ENCODE measurements at regions not wholly inside any gene's neighbourhood (a gene's known extent, or its start where the extent isn't known, plus 50 kb on each side); places are given as distances from the start of the nearest gene placed in this dataset.

DNA sequence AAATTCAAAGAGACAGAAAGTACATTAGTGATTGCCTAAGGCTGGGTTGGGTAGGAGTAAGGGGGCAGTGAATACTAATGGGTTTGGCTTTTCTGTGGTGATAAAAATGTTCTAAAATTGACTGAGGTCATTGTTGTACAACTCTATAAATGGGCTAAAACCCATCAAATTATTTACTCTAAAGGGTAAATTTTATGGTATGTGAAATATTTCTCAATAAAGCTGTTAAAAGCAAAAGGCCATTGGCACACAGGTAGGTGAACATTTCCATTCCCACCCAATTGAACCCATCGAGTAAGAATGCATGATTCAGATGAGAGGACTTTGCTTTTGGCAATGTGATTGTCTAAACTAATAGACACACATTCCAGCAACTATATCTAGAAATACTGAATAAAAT, 579.4 kb downstream of the GATA3 start:
- no peak for DNase-seq (ENCODE audit: extremely low spot score in 2 of 2)
- H3K36me3 ChIP-seq: no peaks in the 10 kb centered on the region
- TF ChIP-seq POLR2A (IDR thresholded peaks at IDR 0.05) (no peak), POLR2AphosphoS5 (IDR thresholded peaks at IDR 0.05; ENCODE audit: insufficient read depth in 1 of 2, low read depth in 1 of 2) (no peak)
- TF ChIP-seq, protein P1, sequence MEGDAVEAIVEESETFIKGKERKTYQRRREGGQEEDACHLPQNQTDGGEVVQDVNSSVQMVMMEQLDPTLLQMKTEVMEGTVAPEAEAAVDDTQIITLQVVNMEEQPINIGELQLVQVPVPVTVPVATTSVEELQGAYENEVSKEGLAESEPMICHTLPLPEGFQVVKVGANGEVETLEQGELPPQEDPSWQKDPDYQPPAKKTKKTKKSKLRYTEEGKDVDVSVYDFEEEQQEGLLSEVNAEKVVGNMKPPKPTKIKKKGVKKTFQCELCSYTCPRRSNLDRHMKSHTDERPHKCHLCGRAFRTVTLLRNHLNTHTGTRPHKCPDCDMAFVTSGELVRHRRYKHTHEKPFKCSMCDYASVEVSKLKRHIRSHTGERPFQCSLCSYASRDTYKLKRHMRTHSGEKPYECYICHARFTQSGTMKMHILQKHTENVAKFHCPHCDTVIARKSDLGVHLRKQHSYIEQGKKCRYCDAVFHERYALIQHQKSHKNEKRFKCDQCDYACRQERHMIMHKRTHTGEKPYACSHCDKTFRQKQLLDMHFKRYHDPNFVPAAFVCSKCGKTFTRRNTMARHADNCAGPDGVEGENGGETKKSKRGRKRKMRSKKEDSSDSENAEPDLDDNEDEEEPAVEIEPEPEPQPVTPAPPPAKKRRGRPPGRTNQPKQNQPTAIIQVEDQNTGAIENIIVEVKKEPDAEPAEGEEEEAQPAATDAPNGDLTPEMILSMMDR (IDR thresholded peaks at IDR 0.05): no peak
- no peak overlapping the region for H3K4me3 ChIP-seq
- intact Hi-C loops (cut with DNase I): no loop called here
- no peaks in the 10 kb centered on the region for H3K4me1 ChIP-seq
- H3K27ac ChIP-seq: no peak overlapping the region
- no peaks in the 10 kb centered on the region for H3K9me3 ChIP-seq
- no peaks in the 10 kb centered on the region for H3K27me3 ChIP-seq

DNA sequence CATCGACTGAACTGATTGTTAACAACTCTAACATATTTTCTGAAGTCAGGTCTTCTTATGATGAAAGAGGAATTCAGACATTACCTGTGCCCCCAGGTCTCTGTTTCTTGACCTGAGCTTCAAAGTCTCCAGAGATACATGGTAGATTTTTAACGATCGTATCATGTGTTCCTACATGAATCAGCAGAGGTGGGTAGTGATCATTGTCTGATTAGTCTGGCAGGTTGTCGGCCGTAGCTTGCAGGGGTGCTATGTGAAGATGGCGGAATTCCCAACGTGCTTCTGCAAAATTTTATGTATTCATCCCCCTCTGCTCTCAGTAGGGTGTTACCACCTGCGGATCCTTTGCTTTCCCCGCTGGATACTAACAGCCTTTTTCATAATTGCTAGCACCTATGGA, 581.9 kb downstream of the GATA3 start:
- Histone ChIP-seq H3K27ac (no peak overlapping the region), H3K4me3 (no peak overlapping the region), H3K4me1 (no peaks in the 10 kb centered on the region), H3K9me3 (no peaks in the 10 kb centered on the region), H3K27me3 (no peaks in the 10 kb centered on the region), H3K36me3 (no peaks in the 10 kb centered on the region)
- intact Hi-C loops (cut with DNase I): no loop called here
- DNase-seq (ENCODE audit: extremely low spot score in 2 of 2): no peak
- no peak for TF ChIP-seq POLR2A (IDR thresholded peaks at IDR 0.05)
- no peak for TF ChIP-seq POLR2AphosphoS5 (IDR thresholded peaks at IDR 0.05; ENCODE audit: insufficient read depth in 1 of 2, low read depth in 1 of 2)
- TF ChIP-seq, protein P1 (IDR thresholded peaks at IDR 0.05): no peak

- intact Hi-C loops (cut with DNase I): no loop called here
- H3K4me3 ChIP-seq: no peak overlapping the region
- TF ChIP-seq, protein P1 (IDR thresholded peaks at IDR 0.05): no peak
- TF ChIP-seq POLR2AphosphoS5 (IDR thresholded peaks at IDR 0.05; ENCODE audit: insufficient read depth in 1 of 2, low read depth in 1 of 2) (no peak), POLR2A (IDR thresholded peaks at IDR 0.05) (no peak)
- no peaks in the 10 kb centered on the region for H3K9me3 ChIP-seq
- no peaks in the 10 kb centered on the region for H3K4me1 ChIP-seq
- no peak for DNase-seq (ENCODE audit: extremely low spot score in 2 of 2)
- no peak overlapping the region for H3K27ac ChIP-seq
- no peaks in the 10 kb centered on the region for H3K36me3 ChIP-seq
- no peaks in the 10 kb centered on the region for H3K27me3 ChIP-seq
These were observed 583.2 kb downstream of the GATA3 start for GRCh38 chr10:8637640-8638039.

GRCh38 chr10:8638088-8638672, 583.7 kb downstream of the GATA3 start:
- no peak overlapping the region for H3K4me3 ChIP-seq
- H3K9me3 ChIP-seq: no peaks in the 10 kb centered on the region
- H3K27me3 ChIP-seq: no peaks in the 10 kb centered on the region
- no peaks in the 10 kb centered on the region for H3K4me1 ChIP-seq
- DNase-seq (ENCODE audit: extremely low spot score in 2 of 2): no peak
- TF ChIP-seq POLR2AphosphoS5 (IDR thresholded peaks at IDR 0.05; ENCODE audit: insufficient read depth in 1 of 2, low read depth in 1 of 2) (no peak), POLR2A (IDR thresholded peaks at IDR 0.05) (no peak)
- H3K36me3 ChIP-seq: no peaks in the 10 kb centered on the region
- intact Hi-C loops (cut with DNase I): no loop called here
- no peak overlapping the region for H3K27ac ChIP-seq

DNA sequence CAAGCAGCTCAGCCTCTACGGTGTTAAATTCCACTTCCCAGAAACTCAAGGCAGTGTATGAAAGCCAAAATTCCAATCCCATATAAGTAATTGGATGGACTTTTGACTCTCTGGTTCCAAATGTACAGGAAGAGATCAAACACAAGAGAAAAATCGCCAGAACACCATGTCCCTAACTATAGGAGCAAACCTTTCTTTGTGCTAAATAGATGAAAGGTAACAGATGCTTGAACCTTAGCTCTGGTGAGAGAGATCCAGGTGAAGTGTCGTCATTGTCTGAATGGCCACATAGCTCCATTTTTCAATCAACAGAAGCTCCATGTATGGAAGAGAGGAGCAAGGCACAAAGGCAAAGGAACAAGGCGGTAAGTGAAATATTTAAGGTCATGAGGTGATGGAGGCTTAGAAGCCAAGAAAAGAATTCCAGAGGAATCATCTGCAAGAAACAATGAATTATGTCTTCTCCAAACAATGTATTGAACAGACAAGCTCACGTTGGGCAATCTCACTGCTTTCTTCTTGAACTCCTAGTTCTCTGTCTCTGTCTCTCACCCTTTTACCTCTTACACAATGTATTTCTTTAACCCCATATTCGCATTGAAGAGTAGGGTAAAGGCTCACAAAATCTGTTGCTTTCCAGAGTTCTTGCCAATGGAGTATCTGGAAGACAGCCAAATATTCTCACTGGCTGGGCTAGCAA, 585.1 kb downstream of the GATA3 start:
- no peaks in the 10 kb centered on the region for H3K9me3 ChIP-seq
- no peak overlapping the region for H3K27ac ChIP-seq
- H3K4me3 ChIP-seq: no peak overlapping the region
- no peaks in the 10 kb centered on the region for H3K4me1 ChIP-seq
- no peaks in the 10 kb centered on the region for H3K36me3 ChIP-seq
- TF ChIP-seq POLR2AphosphoS5 (IDR thresholded peaks at IDR 0.05; ENCODE audit: insufficient read depth in 1 of 2, low read depth in 1 of 2) (no peak), POLR2A (IDR thresholded peaks at IDR 0.05) (no peak)
- TF ChIP-seq, protein P1 (IDR thresholded peaks at IDR 0.05): no peak
- H3K27me3 ChIP-seq: no peaks in the 10 kb centered on the region
- DNase-seq (ENCODE audit: extremely low spot score in 2 of 2): no peak
- intact Hi-C loops (cut with DNase I): no loop called here
